ENCODE measurements at regions not wholly inside any gene's neighbourhood (a gene's known extent, or its start where the extent isn't known, plus 50 kb on each side); places are given as distances from the start of the nearest gene placed in this dataset.

GRCh38 chr5:113652161-113652560 is 138.7 kb downstream of the YTHDC2 start:
- Histone ChIP-seq H3K27ac (ENCODE audit: low read depth, low read length, poor library complexity, severe bottlenecking) (no peak overlapping the region), H3F3A (ENCODE audit: insufficient read depth, low read length) (no peaks in the 10 kb centered on the region), H3K27me3 (ENCODE audit: insufficient read depth, low read length) (no peaks in the 10 kb centered on the region), H3K4me2 (ENCODE audit: low read length) (no peak overlapping the region), H3K9me3 (ENCODE audit: low read length) (no peaks in the 10 kb centered on the region), H3K79me2 (ENCODE audit: insufficient read depth, low read length) (no peaks in the 10 kb centered on the region), H3K36me3 (ENCODE audit: insufficient read depth, low read length) (no peaks in the 10 kb centered on the region), H3K9me2 (ENCODE audit: low read depth, low read length) (no peaks in the 10 kb centered on the region), H2AFZ (ENCODE audit: low read length) (no peak overlapping the region), H3K4me3 (ENCODE audit: low read depth, low read length, poor library complexity, severe bottlenecking) (no peak overlapping the region), H3K4me1 (ENCODE audit: insufficient read depth, low read length, severe bottlenecking) (no peaks in the 10 kb centered on the region), H4K20me1 (ENCODE audit: insufficient read depth, low read length) (no peaks in the 10 kb centered on the region), H3K9ac (ENCODE audit: low read length) (no peak overlapping the region)
- no peak for TF ChIP-seq EZH2 (IDR thresholded peaks at IDR 0.05; ENCODE audit: borderline replicate concordance, low read length)
- no peak for TF ChIP-seq CTCF (IDR thresholded peaks at IDR 0.05; ENCODE audit: low read length)

- no peak overlapping the region for H3K9ac ChIP-seq (ENCODE audit: low read length)
- no peaks in the 10 kb centered on the region for H3F3A ChIP-seq (ENCODE audit: insufficient read depth, low read length)
- no peaks in the 10 kb centered on the region for H3K36me3 ChIP-seq (ENCODE audit: insufficient read depth, low read length)
- no peaks in the 10 kb centered on the region for H4K20me1 ChIP-seq (ENCODE audit: insufficient read depth, low read length)
- no peaks in the 10 kb centered on the region for H3K9me3 ChIP-seq (ENCODE audit: low read length)
- H2AFZ ChIP-seq (ENCODE audit: low read length), result no peak overlapping the region
- H3K4me1 ChIP-seq (ENCODE audit: insufficient read depth, low read length, severe bottlenecking), result no peaks in the 10 kb centered on the region
- TF ChIP-seq EZH2 (IDR thresholded peaks at IDR 0.05; ENCODE audit: borderline replicate concordance, low read length), result no peak
- TF ChIP-seq CTCF (IDR thresholded peaks at IDR 0.05; ENCODE audit: low read length), result no peak
- no peaks in the 10 kb centered on the region for H3K27me3 ChIP-seq (ENCODE audit: insufficient read depth, low read length)
- no peaks in the 10 kb centered on the region for H3K9me2 ChIP-seq (ENCODE audit: low read depth, low read length)
- no peak overlapping the region for H3K4me3 ChIP-seq (ENCODE audit: low read depth, low read length, poor library complexity, severe bottlenecking)
- no peak overlapping the region for H3K27ac ChIP-seq (ENCODE audit: low read depth, low read length, poor library complexity, severe bottlenecking)
- no peaks in the 10 kb centered on the region for H3K79me2 ChIP-seq (ENCODE audit: insufficient read depth, low read length)
- H3K4me2 ChIP-seq (ENCODE audit: low read length), result no peak overlapping the region
Measured at GRCh38 chr5:113654828-113655227, 141.3 kb downstream of the YTHDC2 start.

- H3K9ac ChIP-seq (ENCODE audit: low read length), result no peak overlapping the region
- H3K36me3 ChIP-seq (ENCODE audit: insufficient read depth, low read length), result no peaks in the 10 kb centered on the region
- no peak overlapping the region for H3K4me3 ChIP-seq (ENCODE audit: low read depth, low read length, poor library complexity, severe bottlenecking)
- H3K27ac ChIP-seq (ENCODE audit: low read depth, low read length, poor library complexity, severe bottlenecking), result no peak overlapping the region
- no peaks in the 10 kb centered on the region for H3K79me2 ChIP-seq (ENCODE audit: insufficient read depth, low read length)
- no peak overlapping the region for H2AFZ ChIP-seq (ENCODE audit: low read length)
- H3F3A ChIP-seq (ENCODE audit: insufficient read depth, low read length), result no peaks in the 10 kb centered on the region
- no peak overlapping the region for H3K4me2 ChIP-seq (ENCODE audit: low read length)
- H4K20me1 ChIP-seq (ENCODE audit: insufficient read depth, low read length), result no peaks in the 10 kb centered on the region
- H3K9me2 ChIP-seq (ENCODE audit: low read depth, low read length), result no peaks in the 10 kb centered on the region
- no peak for TF ChIP-seq CTCF (IDR thresholded peaks at IDR 0.05; ENCODE audit: low read length)
- TF ChIP-seq EZH2 (IDR thresholded peaks at IDR 0.05; ENCODE audit: borderline replicate concordance, low read length), result no peak
- H3K9me3 ChIP-seq (ENCODE audit: low read length), result no peaks in the 10 kb centered on the region
- no peaks in the 10 kb centered on the region for H3K27me3 ChIP-seq (ENCODE audit: insufficient read depth, low read length)
- no peaks in the 10 kb centered on the region for H3K4me1 ChIP-seq (ENCODE audit: insufficient read depth, low read length, severe bottlenecking)
Measured at GRCh38 chr5:113660206-113660605, 146.7 kb downstream of the YTHDC2 start.
